Liver (tissue), 8 donors: ENCODE measurements at regions not wholly inside any gene's neighbourhood (a gene's known extent, or its start where the extent isn't known, plus 50 kb on each side); places are given as distances from the start of the nearest gene placed in this dataset.

Experiments used
- DNase-seq: peaks from one replicate; pipeline ENCODE4 v3.0.0-alpha.2; 2017; ENCODE audit warnings: low spot score
- H3K27ac ChIP-seq, 2 donors: one replicate each; pipeline ENCODE4 v1.7.0; 2013; ENCODE audit warnings: inconsistent platforms in 2 of 2, low read length in 2 of 2, control low read depth in 1 of 2, low read depth in 1 of 2, mild to moderate bottlenecking in 1 of 2
- H3K27me3 ChIP-seq, 4 donors: one replicate each; pipeline versions ENCODE4 v1.6.1 to v1.7.0; 2013; ENCODE audit warnings: low read length in 3 of 4, inconsistent platforms in 1 of 4, mild to moderate bottlenecking in 1 of 4, moderate library complexity in 1 of 4; ENCODE audit not compliant: control insufficient read depth in 4 of 4, insufficient read depth in 4 of 4
- H3K36me3 ChIP-seq, 4 donors: one replicate each; pipeline versions ENCODE4 v1.6.1 to v1.7.0; 2013; ENCODE audit warnings: low read length in 3 of 4, mild to moderate bottlenecking in 3 of 4, low read depth in 1 of 4, moderate library complexity in 1 of 4; ENCODE audit not compliant: control insufficient read depth in 4 of 4, insufficient read depth in 3 of 4
- H3K4me1 ChIP-seq, 4 donors: one replicate each; pipeline versions ENCODE4 v1.6.1 to v1.7.0; 2013; ENCODE audit warnings: low read length in 3 of 4, mild to moderate bottlenecking in 3 of 4, moderate library complexity in 1 of 4; ENCODE audit not compliant: control insufficient read depth in 4 of 4, insufficient read depth in 4 of 4
- H3K4me3 ChIP-seq, 3 donors: one replicate each; pipeline versions ENCODE4 v1.6.1 to v1.7.0; 2013; ENCODE audit warnings: low read length in 3 of 3, control low read depth in 1 of 3, low read depth in 1 of 3, mild to moderate bottlenecking in 1 of 3
- H3K9ac ChIP-seq, 2 donors: one replicate each; pipeline ENCODE4 v1.7.0; 2013; ENCODE audit warnings: low read length in 2 of 2, mild to moderate bottlenecking in 2 of 2, moderate library complexity in 2 of 2, control low read depth in 1 of 2, low read depth in 1 of 2
- H3K9me3 ChIP-seq, 4 donors: one replicate each; pipeline versions ENCODE4 v1.6.1 to v1.7.0; 2013; ENCODE audit warnings: low read length in 3 of 4; ENCODE audit not compliant: control insufficient read depth in 4 of 4
- EGR1 ChIP-seq, 2 donors: IDR thresholded peaks; 2 replicates each; pipeline ENCODE4 v1.6.1; 2016 to 2018; ENCODE audit warnings: antibody characterized with exemption in 2 of 2, low read depth in 2 of 2
- FOXA1 ChIP-seq: IDR thresholded peaks from 2 replicates; pipeline ENCODE4 v1.6.1; 2016; ENCODE audit warnings: antibody characterized with exemption
- FOXA2 ChIP-seq: IDR thresholded peaks from 2 replicates; pipeline ENCODE4 v1.6.1; 2016; ENCODE audit warnings: antibody characterized with exemption
- GABPA ChIP-seq, 2 donors: IDR thresholded peaks in 1 of 2; conservative IDR thresholded peaks in 1 of 2; 2 replicates each; pipeline ENCODE4 v1.6.1; 2016; ENCODE audit warnings: antibody characterized with exemption in 2 of 2, mild to moderate bottlenecking in 1 of 2, moderate library complexity in 1 of 2
- HNF4A ChIP-seq, 2 donors: conservative IDR thresholded peaks; 2 replicates each; pipeline ENCODE4 v1.6.1; 2016; ENCODE audit warnings: antibody characterized with exemption in 2 of 2, mild to moderate bottlenecking in 2 of 2
- HNF4G ChIP-seq: IDR thresholded peaks from 2 replicates; pipeline ENCODE4 v1.6.1; 2016; ENCODE audit warnings: antibody characterized with exemption
- JUND ChIP-seq, 2 donors: IDR thresholded peaks; 2 replicates each; pipeline ENCODE4 v1.6.1; 2016; ENCODE audit warnings: antibody characterized with exemption in 2 of 2
- MAX ChIP-seq: IDR thresholded peaks from 2 replicates; pipeline ENCODE4 v1.6.1; 2016; ENCODE audit warnings: antibody characterized with exemption
- NR2F2 ChIP-seq: IDR thresholded peaks from 2 replicates; pipeline ENCODE4 v1.6.1; 2016; ENCODE audit warnings: antibody characterized with exemption
- RAD21 ChIP-seq, 2 donors: IDR thresholded peaks; 2 replicates each; pipeline ENCODE4 v1.6.1; 2016; ENCODE audit warnings: antibody characterized with exemption in 2 of 2, mild to moderate bottlenecking in 2 of 2
- REST ChIP-seq: IDR thresholded peaks from 2 replicates; pipeline ENCODE4 v1.6.1; 2016; ENCODE audit warnings: antibody characterized with exemption, mild to moderate bottlenecking
- RXRA ChIP-seq, 2 donors: IDR thresholded peaks; 2 replicates each; pipeline ENCODE4 v1.6.1; 2017 to 2018; ENCODE audit warnings: antibody characterized with exemption in 2 of 2, mild to moderate bottlenecking in 1 of 2
- SP1 ChIP-seq: IDR thresholded peaks from 2 replicates; pipeline ENCODE4 v1.6.1; 2018; ENCODE audit warnings: antibody characterized with exemption, mild to moderate bottlenecking
- TAF1 ChIP-seq: conservative IDR thresholded peaks from 2 replicates; pipeline ENCODE4 v1.6.1; 2016; ENCODE audit warnings: antibody characterized with exemption, mild to moderate bottlenecking
- YY1 ChIP-seq: IDR thresholded peaks from 2 replicates; pipeline ENCODE4 v1.6.1; 2016; ENCODE audit warnings: antibody characterized with exemption, mild to moderate bottlenecking
- WGBS: extraction: QIAGEN DNeasy Blood & Tissue Kit; methylation state at CpG from one replicate; pipeline ENCODE4 v1.1.7; 2013; 5-methylcytosine and 5-hydroxymethylcytosine counted together
- TF ChIP-seq, protein P1 (sequence below): IDR thresholded peaks from 2 replicates; pipeline ENCODE4 v1.6.1; 2016; ENCODE audit warnings: antibody characterized with exemption
- TF ChIP-seq, protein P2 (sequence below): fragments of 150-350 bp; IDR thresholded peaks from 2 replicates; pipeline ENCODE4 v1.5.1; 2017; ENCODE audit warnings: improper control_type of control experiment, low read depth, low read length; ENCODE audit not compliant: missing input control
- donor health status: healthy.
- donor health status: healthy.
- donor health status: healthy.
- donor health status: healthy.
- donor health status: healthy.

DNA sequence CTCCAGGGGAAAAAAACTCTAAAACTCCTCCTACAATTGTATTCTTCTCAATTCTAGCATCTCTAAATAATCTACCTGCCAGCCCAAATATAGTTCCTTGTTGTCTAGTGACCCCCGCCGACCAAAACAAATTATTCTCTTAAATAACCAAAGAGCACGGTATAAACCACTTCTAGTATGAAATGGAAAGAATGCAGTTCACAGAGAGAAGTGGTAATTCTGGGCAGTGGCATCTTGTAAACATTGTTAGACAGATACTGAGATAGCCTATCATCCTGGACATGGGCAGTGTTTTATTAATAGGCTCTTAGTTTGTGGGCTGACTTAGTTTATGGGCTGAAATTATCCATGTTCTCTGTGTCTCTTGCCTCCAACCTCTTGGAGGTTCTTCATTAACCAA is 1412.6 kb upstream of the CDH9 start:
- Histone ChIP-seq H3K4me3 (no peak overlapping the region), H3K9ac (no peak overlapping the region), H3K36me3 (no peaks in the 10 kb centered on the region), H3K9me3 (peaks cover 0 to 2% (median under 1%) of the 10 kb centered on the region in 4 donors), H3K4me1 (no peaks in the 10 kb centered on the region), H3K27me3 (peaks cover 0 to 3% (median 0%) of the 10 kb centered on the region in 4 donors), H3K27ac (no peak overlapping the region)
- TF ChIP-seq JUND (IDR thresholded peaks at IDR 0.05) (no peak), YY1 (no peak), REST (no peak), RXRA (IDR thresholded peaks at IDR 0.05) (no peak), FOXA2 (no peak), RAD21 (IDR thresholded peaks at IDR 0.05) (no peak), FOXA1 (no peak), MAX (no peak), TAF1 (no peak), GABPA (IDR thresholded peaks at IDR 0.05 in 1 of 2, conservative IDR thresholded peaks at IDR 0.05 in 1 of 2) (no peak), HNF4A (conservative IDR thresholded peaks at IDR 0.05) (no peak), SP1 (no peak), HNF4G (no peak), NR2F2 (no peak), EGR1 (IDR thresholded peaks at IDR 0.05; ENCODE audit: low read depth in 2 of 2) (no peak)
- TF ChIP-seq, protein P1, sequence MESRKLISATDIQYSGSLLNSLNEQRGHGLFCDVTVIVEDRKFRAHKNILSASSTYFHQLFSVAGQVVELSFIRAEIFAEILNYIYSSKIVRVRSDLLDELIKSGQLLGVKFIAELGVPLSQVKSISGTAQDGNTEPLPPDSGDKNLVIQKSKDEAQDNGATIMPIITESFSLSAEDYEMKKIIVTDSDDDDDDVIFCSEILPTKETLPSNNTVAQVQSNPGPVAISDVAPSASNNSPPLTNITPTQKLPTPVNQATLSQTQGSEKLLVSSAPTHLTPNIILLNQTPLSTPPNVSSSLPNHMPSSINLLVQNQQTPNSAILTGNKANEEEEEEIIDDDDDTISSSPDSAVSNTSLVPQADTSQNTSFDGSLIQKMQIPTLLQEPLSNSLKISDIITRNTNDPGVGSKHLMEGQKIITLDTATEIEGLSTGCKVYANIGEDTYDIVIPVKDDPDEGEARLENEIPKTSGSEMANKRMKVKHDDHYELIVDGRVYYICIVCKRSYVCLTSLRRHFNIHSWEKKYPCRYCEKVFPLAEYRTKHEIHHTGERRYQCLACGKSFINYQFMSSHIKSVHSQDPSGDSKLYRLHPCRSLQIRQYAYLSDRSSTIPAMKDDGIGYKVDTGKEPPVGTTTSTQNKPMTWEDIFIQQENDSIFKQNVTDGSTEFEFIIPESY: no peak
- TF ChIP-seq, protein P2, sequence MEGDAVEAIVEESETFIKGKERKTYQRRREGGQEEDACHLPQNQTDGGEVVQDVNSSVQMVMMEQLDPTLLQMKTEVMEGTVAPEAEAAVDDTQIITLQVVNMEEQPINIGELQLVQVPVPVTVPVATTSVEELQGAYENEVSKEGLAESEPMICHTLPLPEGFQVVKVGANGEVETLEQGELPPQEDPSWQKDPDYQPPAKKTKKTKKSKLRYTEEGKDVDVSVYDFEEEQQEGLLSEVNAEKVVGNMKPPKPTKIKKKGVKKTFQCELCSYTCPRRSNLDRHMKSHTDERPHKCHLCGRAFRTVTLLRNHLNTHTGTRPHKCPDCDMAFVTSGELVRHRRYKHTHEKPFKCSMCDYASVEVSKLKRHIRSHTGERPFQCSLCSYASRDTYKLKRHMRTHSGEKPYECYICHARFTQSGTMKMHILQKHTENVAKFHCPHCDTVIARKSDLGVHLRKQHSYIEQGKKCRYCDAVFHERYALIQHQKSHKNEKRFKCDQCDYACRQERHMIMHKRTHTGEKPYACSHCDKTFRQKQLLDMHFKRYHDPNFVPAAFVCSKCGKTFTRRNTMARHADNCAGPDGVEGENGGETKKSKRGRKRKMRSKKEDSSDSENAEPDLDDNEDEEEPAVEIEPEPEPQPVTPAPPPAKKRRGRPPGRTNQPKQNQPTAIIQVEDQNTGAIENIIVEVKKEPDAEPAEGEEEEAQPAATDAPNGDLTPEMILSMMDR: no peak
- no peak for DNase-seq
- WGBS: 34% methylated on average over 3 of the region's 3 CpGs

GRCh38 chr5:28448791-28449190 is 1410.4 kb upstream of the CDH9 start:
- WGBS: 80% methylated on average over 4 of the region's 4 CpGs
- Histone ChIP-seq H3K9ac (no peak overlapping the region), H3K27me3 (peaks cover 0 to 3% (median 0%) of the 10 kb centered on the region in 4 donors), H3K36me3 (no peaks in the 10 kb centered on the region), H3K9me3 (peaks cover 0 to 5% (median 2%) of the 10 kb centered on the region in 4 donors), H3K4me1 (no peaks in the 10 kb centered on the region), H3K4me3 (no peak overlapping the region), H3K27ac (no peak overlapping the region)
- TF ChIP-seq FOXA2: no peak
- no peak for TF ChIP-seq EGR1 (IDR thresholded peaks at IDR 0.05; ENCODE audit: low read depth in 2 of 2)
- no peak for TF ChIP-seq RAD21 (IDR thresholded peaks at IDR 0.05)
- no peak for TF ChIP-seq HNF4A (conservative IDR thresholded peaks at IDR 0.05)
- TF ChIP-seq RXRA (IDR thresholded peaks at IDR 0.05): no peak
- no peak for DNase-seq
